ENCODE measurements at regions not wholly inside any gene's neighbourhood (a gene's known extent, or its start where the extent isn't known, plus 50 kb on each side); places are given as distances from the start of the nearest gene placed in this dataset.
"Not testable (repeated sequence)": the region's sequence is repeated elsewhere in the genome, so short reads cannot be mapped to it uniquely, and the experiment has no call there.

DNA sequence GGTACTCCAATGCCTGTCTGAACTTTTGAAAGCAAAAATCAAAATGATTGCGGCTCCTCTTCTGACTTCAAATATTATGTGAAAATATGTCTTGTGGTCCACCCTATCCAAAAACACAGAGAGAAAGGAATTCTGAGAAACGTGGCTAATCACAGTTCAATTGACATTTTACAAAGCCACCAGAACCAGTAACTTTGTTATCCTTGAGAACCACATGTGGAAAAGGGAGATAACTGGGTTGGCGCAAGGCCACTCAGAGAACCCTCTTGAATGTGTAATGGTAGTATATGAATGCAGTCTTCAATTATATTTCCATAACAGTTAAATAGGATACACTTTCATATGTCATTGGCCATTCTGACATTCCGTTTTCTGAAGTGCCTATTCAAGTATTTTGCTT is 1030.0 kb upstream of the TMPRSS15 start:
- DNase-seq (ENCODE audit: insufficient read length, low spot score) = no peak
- no peak for FAIRE-seq
- no peak for TF ChIP-seq POLR2A (IDR thresholded peaks at IDR 0.05; ENCODE audit: low read depth, low read length)

DNA sequence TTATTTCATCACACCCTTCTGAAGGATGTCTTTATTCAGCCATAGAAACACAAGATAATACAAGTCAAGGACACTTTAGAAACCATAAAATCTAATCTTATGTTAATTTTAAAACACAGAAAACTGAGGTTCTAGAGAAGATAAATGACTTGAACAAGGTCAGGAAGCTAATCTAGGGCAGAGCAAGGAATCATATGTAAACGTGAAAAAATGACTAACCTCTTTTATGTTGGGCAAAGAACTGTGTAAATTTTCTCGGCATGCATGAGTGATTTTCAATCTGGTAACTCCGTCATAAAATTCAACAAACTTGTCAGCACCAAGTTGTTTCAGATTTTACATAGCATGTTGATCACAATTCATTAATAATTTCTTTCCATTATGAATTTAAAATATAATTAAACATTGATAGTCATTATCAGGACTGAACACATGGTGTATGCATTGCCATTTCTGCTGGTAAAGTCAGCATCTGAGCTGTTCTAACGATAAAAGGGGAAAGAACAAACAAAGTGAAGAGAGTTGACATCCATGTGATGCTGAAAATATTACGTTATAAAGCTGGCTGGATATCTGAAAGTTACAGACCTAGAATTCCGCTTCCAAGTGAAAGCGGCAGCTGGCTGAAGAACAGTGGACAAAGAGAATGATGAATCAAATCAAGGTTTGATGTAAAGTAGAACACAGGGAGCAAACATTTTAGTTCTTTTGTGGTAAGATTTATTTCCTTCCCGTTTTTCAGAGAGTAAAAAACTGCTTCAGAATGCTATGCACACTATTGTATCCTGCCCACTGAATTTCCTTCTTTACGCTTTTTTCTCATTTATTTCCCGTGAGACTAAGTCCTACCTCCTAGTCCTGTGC is 1037.4 kb upstream of the TMPRSS15 start:
- no peak for FAIRE-seq
- DNase-seq (ENCODE audit: insufficient read length, low spot score) = no peak
- no peak for TF ChIP-seq POLR2A (IDR thresholded peaks at IDR 0.05; ENCODE audit: low read depth, low read length)

DNA sequence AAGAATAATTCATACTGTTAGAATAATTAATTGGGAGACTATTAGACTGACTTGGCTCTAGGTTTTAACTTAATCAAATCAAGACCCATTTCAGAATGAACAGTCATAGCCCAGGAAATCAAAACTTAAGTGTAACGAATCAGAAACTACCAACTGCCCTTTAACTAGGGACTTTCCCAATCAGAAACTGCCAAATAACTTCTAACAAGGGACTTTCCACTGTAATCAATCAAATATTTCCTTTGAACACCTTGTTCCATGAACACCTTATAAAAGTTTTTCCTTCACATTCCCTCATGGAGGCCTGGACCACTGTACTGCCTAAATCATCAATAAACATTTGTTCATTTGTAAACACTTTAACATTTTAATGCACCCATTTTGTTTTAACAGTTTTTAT is 1054.7 kb upstream of the TMPRSS15 start:
- DNase-seq (ENCODE audit: insufficient read length, low spot score) = no peak
- no peak for TF ChIP-seq POLR2A (IDR thresholded peaks at IDR 0.05; ENCODE audit: low read depth, low read length)
- FAIRE-seq = no peak

DNA sequence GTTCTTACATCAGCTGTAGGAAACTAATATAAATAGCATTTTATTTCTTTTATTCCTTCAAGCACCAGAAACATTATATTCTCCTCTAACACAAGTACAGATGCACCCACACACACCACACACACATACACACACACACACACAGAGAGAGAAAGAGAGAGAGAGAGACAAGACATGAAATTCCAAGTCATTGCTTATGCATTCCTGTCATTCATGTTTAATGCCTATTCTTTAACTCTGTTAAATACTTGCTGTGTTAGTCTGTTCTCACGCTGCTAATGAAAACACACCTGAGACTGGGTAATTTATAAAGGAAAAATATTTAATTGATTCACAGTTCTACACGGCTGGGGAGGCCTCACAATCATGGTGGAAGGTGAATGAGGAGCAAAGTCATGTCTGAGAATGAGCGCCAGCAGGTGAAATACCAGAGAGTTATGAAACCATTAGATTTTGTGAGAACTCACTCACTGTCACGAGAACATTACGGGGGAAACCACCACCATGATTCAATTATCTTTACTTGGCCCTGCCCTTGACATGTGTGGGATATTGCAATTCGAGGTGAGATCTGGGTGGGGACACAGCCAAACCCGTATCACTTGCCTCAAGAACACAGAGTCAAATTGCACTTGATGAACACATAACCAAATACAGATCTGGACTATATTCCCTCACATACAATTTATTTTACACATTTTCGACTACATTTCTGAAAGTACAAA is 1058.1 kb upstream of the TMPRSS15 start:
- FAIRE-seq = no peak
- no peak for TF ChIP-seq POLR2A (IDR thresholded peaks at IDR 0.05; ENCODE audit: low read depth, low read length)
- DNase-seq (ENCODE audit: insufficient read length, low spot score) = no peak

DNA sequence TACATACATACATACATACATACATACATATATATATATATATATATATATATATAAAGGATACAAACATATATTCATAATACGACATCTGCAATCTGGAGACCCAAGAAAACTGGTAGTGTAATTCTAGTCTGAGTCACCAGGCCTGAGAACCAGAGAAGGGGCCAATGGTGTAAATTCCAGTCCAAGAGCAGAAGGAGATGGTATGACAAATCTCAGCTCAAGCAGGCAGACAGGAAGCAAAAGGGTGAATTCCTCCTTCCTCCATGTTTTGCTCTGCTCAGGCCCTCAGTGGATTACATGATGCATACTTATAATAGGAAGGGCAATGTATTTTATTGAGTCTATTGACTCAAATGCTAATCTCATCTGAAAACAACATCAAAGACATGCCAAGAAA is 1060.4 kb upstream of the TMPRSS15 start:
- DNase-seq (ENCODE audit: insufficient read length, low spot score) (no peak), FAIRE-seq (no peak)
- TF ChIP-seq POLR2A (IDR thresholded peaks at IDR 0.05; ENCODE audit: low read depth, low read length) = no peak

DNA sequence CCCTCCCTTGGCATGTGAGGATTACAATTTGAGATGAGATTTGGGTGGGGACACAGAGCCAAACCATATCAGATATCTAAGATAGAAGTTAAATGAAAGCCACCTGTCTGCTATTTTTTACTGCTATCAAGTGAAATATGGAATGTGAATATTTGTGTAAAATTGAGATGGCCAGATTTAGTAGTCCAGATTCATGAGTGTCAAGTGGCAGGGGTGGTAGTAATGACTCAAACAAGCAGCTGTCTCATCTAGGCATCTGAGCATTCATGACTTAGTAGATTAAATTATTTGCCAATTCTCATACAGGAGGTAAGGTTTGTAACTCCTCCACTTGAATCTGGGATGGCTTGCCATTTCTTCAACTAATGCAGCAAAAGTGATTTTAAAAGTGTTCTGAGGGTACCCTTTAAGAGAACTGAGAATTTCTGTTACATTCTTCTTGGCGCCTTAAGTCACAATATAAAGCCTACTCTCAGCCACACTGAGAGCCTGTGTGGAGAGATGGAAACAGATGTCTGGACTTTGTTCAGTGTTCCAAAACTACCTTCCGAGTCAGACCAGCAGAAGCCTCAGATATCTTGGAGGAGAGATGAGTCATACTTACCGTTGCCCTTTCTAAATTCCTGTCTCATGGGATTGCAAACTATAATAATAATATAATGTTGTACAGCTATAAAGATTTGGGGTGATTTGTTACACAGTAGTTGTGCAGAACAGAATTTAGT is 1065.6 kb upstream of the TMPRSS15 start:
- DNase-seq (ENCODE audit: insufficient read length, low spot score) = no peak
- no peak for TF ChIP-seq POLR2A (IDR thresholded peaks at IDR 0.05; ENCODE audit: low read depth, low read length)
- no peak for FAIRE-seq

DNA sequence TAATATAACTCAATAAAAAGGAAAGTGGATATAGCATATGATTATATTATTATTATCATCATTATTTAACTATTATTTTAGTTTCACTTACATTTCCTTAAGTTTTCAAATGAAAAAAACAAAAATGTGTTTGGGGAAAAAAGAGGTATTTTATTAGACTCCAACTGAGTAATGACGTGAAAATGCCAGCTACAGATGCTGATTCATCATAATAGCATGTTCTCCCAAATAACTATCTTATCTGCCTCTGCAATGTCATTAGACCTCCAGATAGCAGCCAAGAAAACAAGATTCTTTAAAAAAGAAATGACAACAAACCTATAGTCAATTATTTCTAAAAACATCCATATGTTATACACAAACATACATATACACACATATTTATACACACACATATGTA is 1071.9 kb upstream of the TMPRSS15 start:
- DNase-seq (ENCODE audit: insufficient read length, low spot score) = no peak
- no peak for TF ChIP-seq POLR2A (IDR thresholded peaks at IDR 0.05; ENCODE audit: low read depth, low read length)
- FAIRE-seq = no peak

DNA sequence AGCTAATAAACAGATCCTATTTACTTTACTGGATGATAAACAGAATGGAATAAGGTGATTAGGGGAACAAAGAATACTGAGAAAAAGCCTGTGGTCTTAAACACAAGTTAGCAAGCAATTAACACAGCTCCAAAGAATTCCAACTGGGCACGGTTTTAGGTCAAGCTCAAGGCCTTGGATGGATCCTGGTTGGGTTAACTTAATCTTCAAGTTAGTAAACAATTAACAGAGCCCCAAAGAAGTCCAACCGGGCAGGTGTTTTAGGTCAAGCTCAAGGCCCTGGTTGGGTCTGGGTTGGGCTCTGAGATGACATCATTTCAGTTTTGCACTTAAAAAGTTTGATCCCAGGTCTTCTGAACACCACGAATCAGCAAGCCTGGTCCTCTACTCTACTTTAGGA is 1086.3 kb upstream of the TMPRSS15 start:
- DNase-seq (ENCODE audit: insufficient read length, low spot score) (no peak), FAIRE-seq (no peak)
- TF ChIP-seq POLR2A (IDR thresholded peaks at IDR 0.05; ENCODE audit: low read depth, low read length) = no peak

DNA sequence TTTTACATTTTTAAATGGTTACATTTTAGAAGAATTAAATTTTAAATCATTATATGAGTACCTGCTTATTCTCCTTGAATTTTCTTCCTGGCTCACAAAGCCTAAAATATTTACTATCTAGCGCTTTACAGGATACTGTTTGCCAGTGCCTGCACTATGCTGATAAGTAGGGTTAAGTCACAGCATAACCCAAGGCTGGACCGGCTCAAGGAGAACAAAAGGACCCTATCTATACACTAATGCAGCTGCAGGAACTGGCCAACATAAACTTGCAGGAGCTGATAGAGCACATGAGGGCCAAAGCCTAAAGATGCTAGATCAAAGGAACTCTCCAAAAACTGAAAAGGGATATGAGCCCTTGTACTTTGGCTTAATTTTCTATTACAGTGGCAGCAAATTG is 1086.9 kb upstream of the TMPRSS15 start:
- no peak for TF ChIP-seq POLR2A (IDR thresholded peaks at IDR 0.05; ENCODE audit: low read depth, low read length)
- FAIRE-seq (no peak), DNase-seq (ENCODE audit: insufficient read length, low spot score) (no peak)

DNA sequence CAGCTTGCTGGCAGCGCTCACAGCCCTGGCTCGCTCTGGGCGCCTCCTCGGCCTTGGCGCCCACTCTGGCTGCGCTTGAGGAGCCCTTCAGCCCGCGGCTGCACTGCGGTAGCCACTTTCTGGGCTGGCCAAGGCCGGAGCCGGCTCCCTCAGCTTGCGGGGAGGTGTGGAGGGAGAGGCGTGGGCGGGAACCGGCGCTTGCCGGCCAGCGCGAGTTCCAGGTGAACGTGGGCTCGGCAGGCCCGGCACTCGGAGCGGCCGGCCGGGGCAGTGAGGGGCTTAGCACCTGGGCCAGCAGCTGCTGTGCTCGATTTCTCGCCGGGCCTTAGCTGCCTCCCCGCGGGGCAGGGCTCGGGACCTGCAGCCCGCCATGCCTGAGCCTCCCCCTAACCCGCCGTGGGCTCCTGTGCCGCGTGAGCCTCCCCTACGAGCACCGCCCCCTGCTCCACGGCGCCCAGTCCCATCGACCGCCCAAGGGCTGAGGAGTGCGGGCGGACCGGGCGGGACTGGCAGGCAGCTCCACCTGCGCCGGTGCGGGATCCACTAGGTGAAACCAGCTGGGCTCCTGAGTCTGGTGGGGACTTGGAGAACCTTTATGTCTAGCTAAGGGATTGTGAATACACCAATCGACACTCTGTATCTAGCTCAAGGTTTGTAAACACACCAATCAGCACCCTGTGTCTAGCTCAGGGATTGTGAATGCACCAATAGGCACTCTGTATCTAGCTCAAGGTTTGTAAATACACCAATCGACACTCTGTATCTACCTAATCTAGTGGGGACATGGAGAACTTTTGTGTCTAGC is 1090.1 kb upstream of the TMPRSS15 start:
- not testable (repeated sequence) for DNase-seq (ENCODE audit: insufficient read length, low spot score); FAIRE-seq

DNA sequence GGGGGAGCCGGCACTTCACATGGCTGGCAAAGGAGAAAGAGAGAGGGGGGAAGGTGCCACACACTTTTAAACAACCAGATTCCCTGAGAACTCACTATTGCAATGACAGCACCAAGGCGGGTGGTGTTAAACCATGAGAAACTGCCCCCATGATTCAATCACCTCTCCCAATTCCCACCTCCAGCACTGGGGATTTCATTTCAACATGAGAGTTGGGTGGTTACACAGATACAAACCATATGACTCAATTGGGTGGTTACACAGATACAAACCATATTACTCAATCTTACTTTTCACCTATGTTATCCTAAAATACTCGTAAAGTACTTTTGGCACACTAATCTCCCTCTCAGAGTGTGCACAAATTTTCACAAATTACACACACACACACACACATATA is 1097.5 kb upstream of the TMPRSS15 start:
- no peak for TF ChIP-seq POLR2A (IDR thresholded peaks at IDR 0.05; ENCODE audit: low read depth, low read length)
- FAIRE-seq (no peak), DNase-seq (ENCODE audit: insufficient read length, low spot score) (no peak)

DNA sequence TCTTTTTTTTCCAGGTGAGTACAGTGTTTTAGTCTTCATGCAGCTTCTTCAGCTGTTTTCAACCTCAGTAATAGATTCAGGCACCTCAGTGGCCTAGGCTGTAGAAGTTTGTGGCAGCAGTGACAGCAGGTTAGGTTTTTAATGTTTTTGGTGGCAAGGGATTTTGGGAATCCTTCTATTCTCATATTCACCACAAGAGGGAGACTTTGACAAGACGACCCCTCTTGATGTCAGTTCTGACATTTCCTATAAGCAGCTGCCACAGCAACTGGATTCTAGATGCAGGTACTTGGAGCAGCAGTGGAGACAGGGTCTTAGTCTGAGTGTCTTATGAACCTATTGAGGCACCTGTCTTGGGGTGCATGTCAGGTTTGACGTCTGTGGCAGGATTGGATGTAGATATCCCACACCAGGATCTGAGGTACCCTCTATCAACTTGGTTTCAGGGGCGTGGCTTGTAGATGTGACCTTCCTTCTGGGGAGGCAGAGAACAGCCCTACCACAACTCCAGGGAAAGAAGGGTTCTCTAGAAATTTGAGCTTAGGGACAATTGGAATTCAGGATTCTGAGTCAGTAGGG is 1104.2 kb upstream of the TMPRSS15 start:
- FAIRE-seq (no peak), DNase-seq (ENCODE audit: insufficient read length, low spot score) (no peak)

DNA sequence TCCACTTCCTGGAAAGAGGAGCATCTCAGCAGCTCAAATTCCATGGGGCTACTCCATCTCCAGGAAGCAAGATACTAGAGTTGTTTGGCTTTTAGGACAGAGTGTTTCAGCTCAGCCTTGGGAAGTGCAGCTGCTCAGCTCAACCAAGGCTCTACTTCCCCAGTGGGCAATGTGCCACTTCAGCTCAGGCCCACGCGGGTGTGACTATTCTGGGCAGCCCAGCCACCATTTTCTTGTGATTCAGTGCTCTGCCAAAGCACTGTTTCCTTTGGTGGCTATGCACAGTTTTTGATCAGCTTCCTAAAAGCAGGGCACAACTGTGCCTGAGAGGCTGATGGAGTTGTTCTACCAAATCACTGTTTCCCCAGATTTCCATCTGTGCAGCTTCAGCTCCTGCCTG is 1104.9 kb upstream of the TMPRSS15 start:
- no peak for TF ChIP-seq POLR2A (IDR thresholded peaks at IDR 0.05; ENCODE audit: low read depth, low read length)
- no peak for DNase-seq (ENCODE audit: insufficient read length, low spot score)
- FAIRE-seq = no peak

More for the DNA sequence above, 1104.2 kb upstream of the TMPRSS15 start:
- no peak for TF ChIP-seq POLR2A (IDR thresholded peaks at IDR 0.05; ENCODE audit: low read depth, low read length)

Measured in H54 (cell line).